GM12878 (cell line): ENCODE measurements at regions not wholly inside any gene's neighbourhood (a gene's known extent, or its start where the extent isn't known, plus 50 kb on each side); places are given as distances from the start of the nearest gene placed in this dataset.

Experiments
- ATAC-seq: fragments of 200-7000 bp; cut with Tn5 transposase; 3 replicates; pipeline ENCODE4 v1.9.1; 2020; ENCODE audit warnings: mild to moderate bottlenecking, moderate library complexity
- BruUV-seq: library from RNA; stranded (reverse); fragments of 400-500 nt; replicated peaks from 2 replicates; lab custom pipeline; 2021; lab: Mats Ljungman, UMichigan
- CTCF ChIA-PET: fragments of 300-600 bp; sonication (Branson Sonifier 250); formaldehyde crosslinking; extraction: SDS; loops from one replicate; lab custom pipeline; 2021; ENCODE audit warnings: inconsistent platforms; lab: Yijun Ruan, JAX
- POLR2A ChIA-PET: fragments of 350-600 bp; formaldehyde crosslinking; extraction: SDS; loops from one replicate; lab custom pipeline; 2021; ENCODE audit warnings: inconsistent platforms; lab: Charles Lee
- RAD21 ChIA-PET: fragments of 300-600 bp; sonication (Branson Sonifier 250); formaldehyde crosslinking; loops from one replicate; lab custom pipeline; 2023; ENCODE audit warnings: antibody characterized with exemption; ENCODE audit not compliant: unreplicated experiment; lab: Charles Lee
- SMC1A ChIA-PET: fragments of 300-600 bp; sonication (Branson Sonifier 250); formaldehyde crosslinking; loops from one replicate; lab custom pipeline; 2023; ENCODE audit not compliant: unreplicated experiment, uncharacterized antibody; lab: Charles Lee
- DNase-seq: peaks from one replicate; pipeline ENCODE4 v3.0.0-alpha.2; 2011; ENCODE audit warnings: low read depth, low spot score
- FAIRE-seq: peaks from 3 replicates; lab custom pipeline; 2011; peaks lifted over from hg19 to GRCh38; lab: Jason Lieb, UNC
- H2AFZ ChIP-seq: 2 replicates; pipeline ENCODE4 v1.6.0; 2011; ENCODE audit warnings: low read depth, low read length, control low read depth; ENCODE audit not compliant: control insufficient read depth
- H3K27ac ChIP-seq: 2 replicates; pipeline ENCODE4 v1.5.1; 2011; ENCODE audit warnings: control low read depth; ENCODE audit not compliant: control insufficient read depth, insufficient read depth
- H3K27me3 ChIP-seq, 2 experiments: replicated peaks in 1 of 2; 2 replicates each; pipeline versions ENCODE4 v1.6.0 to v1.6.1; 2011; ENCODE audit warnings: low read length in 1 of 2; ENCODE audit not compliant: control insufficient read depth in 2 of 2, insufficient read depth in 2 of 2
- H3K36me3 ChIP-seq, 2 experiments: 2 replicates each; pipeline ENCODE4 v1.5.1; 2011; ENCODE audit warnings: low read length in 1 of 2; ENCODE audit not compliant: control insufficient read depth in 2 of 2, insufficient read depth in 2 of 2
- H3K4me1 ChIP-seq: 2 replicates; pipeline ENCODE4 v1.6.1; 2011; ENCODE audit warnings: mild to moderate bottlenecking, low read length, moderate library complexity, mixed read lengths; ENCODE audit not compliant: control insufficient read depth, insufficient read depth
- H3K4me2 ChIP-seq: 2 replicates; pipeline ENCODE4 v1.6.0; 2011; ENCODE audit warnings: control low read depth; ENCODE audit not compliant: control insufficient read depth, insufficient read depth
- H3K4me3 ChIP-seq: fragments of 200-600 bp; sonication (generic); 2 replicates; pipeline ENCODE4 v1.5.1; 2016
- H3K79me2 ChIP-seq: 2 replicates; pipeline ENCODE4 v1.6.0; 2011; ENCODE audit warnings: low read length; ENCODE audit not compliant: control insufficient read depth, insufficient read depth
- H3K9ac ChIP-seq: 2 replicates; pipeline ENCODE4 v1.8.0; 2011; ENCODE audit warnings: low read length, control low read depth, mixed read lengths; ENCODE audit not compliant: control insufficient read depth, insufficient read depth
- H3K9me3 ChIP-seq: replicated peaks from 3 replicates; pipeline ENCODE4 v1.5.1; 2011; ENCODE audit warnings: mild to moderate bottlenecking, low read length; ENCODE audit not compliant: control insufficient read depth, insufficient read depth
- H4K20me1 ChIP-seq: 2 replicates; pipeline ENCODE4 v1.6.0; 2011; ENCODE audit not compliant: control insufficient read depth, insufficient read depth
- ATF2 ChIP-seq: IDR thresholded peaks from 2 replicates; pipeline ENCODE4 v1.6.1; 2012; ENCODE audit warnings: low read length, inconsistent platforms
- CBX3 ChIP-seq: fragments of 200-600 bp; sonication (generic); IDR thresholded peaks from 2 replicates; pipeline ENCODE4 v1.6.1; 2016; ENCODE audit warnings: low read depth, borderline replicate concordance
- E4F1 ChIP-seq: fragments of 450-650 bp; IDR thresholded peaks from 2 replicates; pipeline ENCODE4 v1.6.1; 2018; ENCODE audit warnings: borderline replicate concordance, mild to moderate bottlenecking; ENCODE audit not compliant: partially characterized antibody
- EZH2 ChIP-seq: IDR thresholded peaks from 2 replicates; pipeline ENCODE4 v1.6.1; 2012; ENCODE audit warnings: low read depth, mild to moderate bottlenecking, control low read depth, inconsistent platforms, low read length, borderline replicate concordance; ENCODE audit not compliant: control insufficient read depth
- IKZF1 ChIP-seq: fragments of 450-650 bp; conservative IDR thresholded peaks from 2 replicates; pipeline ENCODE4 v1.6.1; 2017; ENCODE audit warnings: antibody characterized with exemption, mild to moderate bottlenecking
- JUNB ChIP-seq: IDR thresholded peaks from 2 replicates; pipeline ENCODE4 v1.6.1; 2016; ENCODE audit warnings: antibody characterized with exemption, mild to moderate bottlenecking
- KDM1A ChIP-seq: fragments of 200-600 bp; sonication (generic); IDR thresholded peaks from 2 replicates; pipeline ENCODE4 v1.6.1; 2016; ENCODE audit warnings: borderline replicate concordance
- MEF2A ChIP-seq: IDR thresholded peaks from 2 replicates; pipeline ENCODE4 v1.6.1; 2011; ENCODE audit warnings: low read depth, mild to moderate bottlenecking, low read length, moderate library complexity; ENCODE audit not compliant: insufficient read depth
- MEF2B ChIP-seq: fragments of 450-650 bp; IDR thresholded peaks from 2 replicates; pipeline ENCODE4 v1.6.1; 2018; ENCODE audit warnings: mild to moderate bottlenecking, moderate library complexity; ENCODE audit not compliant: partially characterized antibody, poor library complexity, severe bottlenecking
- NKRF ChIP-seq: fragments of 450-650 bp; conservative IDR thresholded peaks from 2 replicates; pipeline ENCODE4 v1.6.1; 2017; ENCODE audit warnings: mild to moderate bottlenecking, moderate library complexity
- NR2C2 ChIP-seq: IDR thresholded peaks from 2 replicates; pipeline ENCODE4 v1.6.1; 2011; ENCODE audit warnings: borderline replicate concordance, low read depth; ENCODE audit not compliant: control insufficient read depth, insufficient read length
- NRF1 ChIP-seq: conservative IDR thresholded peaks from 2 replicates; pipeline ENCODE4 v1.6.1; 2011; ENCODE audit warnings: mild to moderate bottlenecking, low read depth, low read length, improper control_type of control experiment
- TBL1XR1 ChIP-seq: IDR thresholded peaks from 2 replicates; pipeline ENCODE4 v1.6.1; 2012; ENCODE audit warnings: low read depth, low read length, improper control_type of control experiment
- ZBTB11 ChIP-seq: fragments of 450-650 bp; formaldehyde crosslinking; IDR thresholded peaks from 2 replicates; pipeline ENCODE4 v1.5.0; 2022; ENCODE audit warnings: mild to moderate bottlenecking, missing genetic modification characterization
- WGBS: methylation state at CpG from one replicate; pipeline ENCODE4 v1.1.6; 2016; ENCODE audit warnings: low lambda C conversion rate; ENCODE audit not compliant: insufficient replicate concordance, insufficient coverage; ENCODE audit errors: missing lambda C conversion rate; 5-methylcytosine and 5-hydroxymethylcytosine counted together
- in situ Hi-C: fragments of 300-500 bp; cut with MboI; formaldehyde crosslinking; loops from 9 replicates; pipeline ENCODE4 v1.14.3; 2018; ENCODE audit warnings: mixed read lengths
- intact Hi-C: fragments of 100-400 bp; cut with micrococcal nuclease; formaldehyde crosslinking; loops from one replicate; pipeline ENCODE4 v1.14.2; 2022; ENCODE audit not compliant: unreplicated experiment

GRCh38 chr7:76123316-76123715, 75.4 kb downstream of the MDH2 start (continued):
- no peak for TF ChIP-seq ZBTB11 (CRISPR knock-in tag)
- TF ChIP-seq TBL1XR1: no peak
- TF ChIP-seq JUNB: no peak

GRCh38 chr7:76125560-76125959, 76.1 kb upstream of the SRRM3 start:
- Histone ChIP-seq H3K36me3 (no peaks in the 10 kb centered on the region), H2AFZ (no peak overlapping the region), H4K20me1 (no peaks in the 10 kb centered on the region), H3K9me3 (no peaks in the 10 kb centered on the region), H3K27me3 (no peaks in the 10 kb centered on the region), H3K9ac (no peak overlapping the region), H3K4me3 (no peak overlapping the region), H3K79me2 (no peaks in the 10 kb centered on the region), H3K4me2 (no peak overlapping the region), H3K27ac (no peak overlapping the region), H3K4me1 (no peaks in the 10 kb centered on the region)
- ChIA-PET RAD21 (no interaction called here), CTCF (no interaction called here), SMC1A (no interaction called here), POLR2A (interaction anchor here (0.6 kb wide), 1 partner anchor 316 kb away, joined by 3 read pairs; no protein-coding TSS in a partner anchor)
- BruUV-seq: no TSS peak
- no peak for FAIRE-seq
- 44% methylated on average over 2 of the region's 2 CpGs for WGBS
- no peak for DNase-seq
- ATAC-seq: no peak
- intact Hi-C loops (no loop called here), in situ Hi-C loops (no loop called here)
- TF ChIP-seq NRF1: no peak
- no peak for TF ChIP-seq IKZF1
- TF ChIP-seq KDM1A: no peak
- no peak for TF ChIP-seq NKRF
- no peak for TF ChIP-seq ATF2
- TF ChIP-seq CBX3: no peak
- TF ChIP-seq EZH2: no peak
- TF ChIP-seq MEF2A: no peak
- no peak for TF ChIP-seq NR2C2
- no peak for TF ChIP-seq MEF2B
- TF ChIP-seq E4F1: no peak
